H1 (cell line): ENCODE measurements at regions not wholly inside any gene's neighbourhood (a gene's known extent, or its start where the extent isn't known, plus 50 kb on each side); places are given as distances from the start of the nearest gene placed in this dataset.

Experiments used
- CTCF ChIA-PET: fragments of 300-600 bp; sonication (Branson Sonifier 250); formaldehyde crosslinking; loops from one replicate; lab custom pipeline; 2021; ENCODE audit not compliant: partially characterized antibody; lab: Charles Lee
- POLR2A ChIA-PET: fragments of 300-600 bp; sonication (Branson Sonifier 250); formaldehyde crosslinking; loops from one replicate; lab custom pipeline; 2021; ENCODE audit warnings: inconsistent platforms; ENCODE audit not compliant: partially characterized antibody; lab: Charles Lee
- DNase-seq, 2 experiments: peaks; one replicate each; pipeline versions ENCODE4 v3.0.0 to v3.0.0-alpha.2; 2010 to 2022; ENCODE audit warnings: low spot score in 2 of 2, low read depth in 1 of 2, mixed read lengths in 1 of 2
- FAIRE-seq: peaks from 2 replicates; lab custom pipeline; 2011; peaks lifted over from hg19 to GRCh38; lab: Jason Lieb, UNC
- H2AFZ ChIP-seq: 2 replicates; pipeline ENCODE4 v1.8.1; 2012; ENCODE audit warnings: low read length, inconsistent platforms
- H2AK5ac ChIP-seq: 2 replicates; pipeline ENCODE4 v1.6.1; 2013; ENCODE audit warnings: low read depth, low read length
- H2BK120ac ChIP-seq: replicated peaks from 2 replicates; pipeline ENCODE3; 2013; ENCODE audit warnings: low read depth, low read length, inconsistent platforms
- H2BK12ac ChIP-seq: 2 replicates; pipeline ENCODE4 v1.6.1; 2013; ENCODE audit warnings: low read depth, low read length
- H2BK15ac ChIP-seq: 2 replicates; pipeline ENCODE4 v1.6.1; 2013; ENCODE audit warnings: low read length
- H2BK20ac ChIP-seq: 2 replicates; pipeline ENCODE4 v1.6.1; 2013; ENCODE audit warnings: low read length
- H2BK5ac ChIP-seq: 2 replicates; pipeline ENCODE4 v1.6.1; 2013; ENCODE audit warnings: low read depth, low read length
- H3K14ac ChIP-seq: 2 replicates; pipeline ENCODE4 v1.6.1; 2013; ENCODE audit warnings: inconsistent platforms; ENCODE audit not compliant: insufficient read length
- H3K18ac ChIP-seq: 2 replicates; pipeline ENCODE4 v1.6.1; 2013; ENCODE audit warnings: low read length; ENCODE audit errors: extremely low read depth
- H3K23ac ChIP-seq: 2 replicates; pipeline ENCODE4 v1.6.1; 2013; ENCODE audit warnings: inconsistent platforms; ENCODE audit not compliant: insufficient read length
- H3K23me2 ChIP-seq: 2 replicates; pipeline ENCODE4 v1.6.1; 2013; ENCODE audit warnings: low read depth, low read length
- H3K27ac ChIP-seq: 2 replicates; pipeline ENCODE4 v1.6.1; 2011; ENCODE audit warnings: low read depth, low read length, inconsistent platforms
- H3K27me3 ChIP-seq, 4 experiments: replicated peaks in 1 of 4; 1 replicate in 1 of 4; 2 replicates in 3 of 4; pipeline versions ENCODE4 v1.6.1 to v1.8.1; 2011 to 2013; ENCODE audit warnings: low read length in 3 of 4, mild to moderate bottlenecking in 3 of 4, inconsistent platforms in 2 of 4, mixed read lengths in 2 of 4, moderate library complexity in 1 of 4; ENCODE audit not compliant: control insufficient read depth in 3 of 4, insufficient read depth in 3 of 4; ENCODE audit errors: extremely low read depth in 1 of 4
- H3K36me3 ChIP-seq, 4 experiments: 2 replicates each; pipeline versions ENCODE4 v1.6.1 to v1.8.1; 2011 to 2013; ENCODE audit warnings: mild to moderate bottlenecking in 4 of 4, low read length in 3 of 4, moderate library complexity in 2 of 4, control low read depth in 1 of 4, inconsistent platforms in 1 of 4; ENCODE audit not compliant: insufficient read depth in 4 of 4, control insufficient read depth in 2 of 4
- H3K4ac ChIP-seq: replicated peaks from 2 replicates; pipeline ENCODE3; 2013; ENCODE audit warnings: low read length, low read depth, mixed read lengths, inconsistent platforms; ENCODE audit not compliant: insufficient read length
- H3K4me1 ChIP-seq, 4 experiments: replicated peaks in 1 of 4; 1 replicate in 1 of 4; 2 replicates in 3 of 4; pipeline versions ENCODE4 v1.6.1 to v1.8.1; 2011 to 2013; ENCODE audit warnings: low read length in 3 of 4, inconsistent platforms in 2 of 4, mixed read lengths in 1 of 4; ENCODE audit not compliant: insufficient read depth in 4 of 4, control insufficient read depth in 3 of 4
- H3K4me2 ChIP-seq, 2 experiments: 2 replicates each; pipeline versions ENCODE4 v1.6.1 to v1.8.1; 2011 to 2013; ENCODE audit warnings: low read depth in 2 of 2, low read length in 2 of 2, control low read depth in 1 of 2, inconsistent platforms in 1 of 2, mild to moderate bottlenecking in 1 of 2; ENCODE audit not compliant: insufficient read depth in 1 of 2
- H3K4me3 ChIP-seq, 4 experiments: fragments of 200-600, 300-600 bp in 1 of 4; sonication (generic), shearing (Covaris generic), sonication (Bioruptor Twin) in 1 of 4; 2 replicates each; pipeline versions ENCODE4 v1.5.1 to v1.8.1; 2011 to 2016; ENCODE audit warnings: low read length in 4 of 4, low read depth in 3 of 4, control low read depth in 2 of 4, inconsistent platforms in 2 of 4, mild to moderate bottlenecking in 2 of 4, mixed read lengths in 1 of 4, moderate library complexity in 1 of 4; ENCODE audit not compliant: insufficient read depth in 2 of 4; ENCODE audit errors: extremely low read depth in 1 of 4
- H3K56ac ChIP-seq: replicated peaks from 2 replicates; pipeline ENCODE3; 2013; ENCODE audit warnings: low read depth, mild to moderate bottlenecking, mixed read lengths, low read length, inconsistent platforms; ENCODE audit not compliant: insufficient read length
- H3K79me1 ChIP-seq: 2 replicates; pipeline ENCODE4 v1.6.1; 2013; ENCODE audit warnings: low read depth, low read length, control low read depth
- H3K79me2 ChIP-seq, 2 experiments: 2 replicates each; pipeline versions ENCODE4 v1.6.1 to v1.8.1; 2012 to 2013; ENCODE audit warnings: low read length in 2 of 2, mild to moderate bottlenecking in 2 of 2, inconsistent platforms in 1 of 2; ENCODE audit not compliant: insufficient read depth in 2 of 2, control insufficient read depth in 1 of 2
- H3K9ac ChIP-seq, 4 experiments: replicated peaks in 1 of 4; 1 replicate in 1 of 4; 2 replicates in 3 of 4; pipeline versions ENCODE4 v1.6.1 to v1.8.1; 2011 to 2013; ENCODE audit warnings: low read depth in 3 of 4, low read length in 3 of 4, control low read depth in 2 of 4, mild to moderate bottlenecking in 2 of 4, moderate library complexity in 2 of 4, inconsistent platforms in 1 of 4; ENCODE audit errors: extremely low read depth in 1 of 4
- H3K9me3 ChIP-seq, 2 experiments: 2 replicates each; pipeline versions ENCODE4 v1.6.1 to v1.8.1; 2012 to 2013; ENCODE audit warnings: mild to moderate bottlenecking in 2 of 2, moderate library complexity in 2 of 2, control low read depth in 1 of 2, inconsistent platforms in 1 of 2, low read depth in 1 of 2, low read length in 1 of 2, mixed read lengths in 1 of 2; ENCODE audit not compliant: insufficient read depth in 2 of 2
- H4K20me1 ChIP-seq, 2 experiments: replicated peaks in 1 of 2; 2 replicates each; pipeline versions ENCODE3 to v1.8.1; 2011 to 2013; ENCODE audit warnings: inconsistent platforms in 2 of 2, low read length in 2 of 2, mild to moderate bottlenecking in 1 of 2; ENCODE audit not compliant: insufficient read depth in 2 of 2, control insufficient read depth in 1 of 2
- H4K5ac ChIP-seq: 2 replicates; pipeline ENCODE4 v1.6.1; 2013; ENCODE audit warnings: low read length, low read depth, mixed read lengths, inconsistent platforms; ENCODE audit not compliant: insufficient read length
- H4K8ac ChIP-seq: 2 replicates; pipeline ENCODE4 v1.8.0; 2013; ENCODE audit warnings: mild to moderate bottlenecking, moderate library complexity, low read length, inconsistent platforms; ENCODE audit not compliant: insufficient read depth; ENCODE audit errors: extremely low read depth
- H4K91ac ChIP-seq: replicated peaks from 2 replicates; pipeline ENCODE3; 2013; ENCODE audit warnings: low read length, mixed read lengths, inconsistent platforms; ENCODE audit not compliant: insufficient read length
- BACH1 ChIP-seq: IDR thresholded peaks from 2 replicates; pipeline ENCODE4 v1.6.1; 2012; ENCODE audit warnings: low read length, improper control_type of control experiment
- CREB1 ChIP-seq: IDR thresholded peaks from 2 replicates; pipeline ENCODE4 v1.6.1; 2012; ENCODE audit warnings: inconsistent platforms
- EP300 ChIP-seq, 2 experiments: IDR thresholded peaks; 1 replicate in 1 of 2; 2 replicates in 1 of 2; pipeline ENCODE4 v1.6.1; 2011 to 2012; ENCODE audit warnings: low read depth in 2 of 2, low read length in 2 of 2, mild to moderate bottlenecking in 2 of 2, borderline replicate concordance in 1 of 2, inconsistent platforms in 1 of 2, moderate library complexity in 1 of 2
- HDAC2 ChIP-seq, 2 experiments: fragments of 300-600 bp in 1 of 2; sonication (generic) in 1 of 2; IDR thresholded peaks; 2 replicates each; pipeline ENCODE4 v1.6.1; 2011 to 2012; ENCODE audit warnings: low read depth in 2 of 2, low read length in 2 of 2, mild to moderate bottlenecking in 2 of 2, moderate library complexity in 2 of 2, borderline replicate concordance in 1 of 2, inconsistent platforms in 1 of 2
- HDAC6 ChIP-seq: IDR thresholded peaks from one replicate; pipeline ENCODE4 v1.7.1; 2012; ENCODE audit warnings: low read depth, mild to moderate bottlenecking, inconsistent platforms, low read length, moderate library complexity
- KDM5A ChIP-seq: fragments of 200-600 bp; IDR thresholded peaks from 2 replicates; pipeline ENCODE4 v1.7.1; 2012; ENCODE audit warnings: mild to moderate bottlenecking, low read length, inconsistent platforms, mixed read lengths
- RAD21 ChIP-seq, 2 experiments: IDR thresholded peaks in 1 of 2; conservative IDR thresholded peaks in 1 of 2; 2 replicates each; pipeline ENCODE4 v1.6.1; 2011; ENCODE audit warnings: low read depth in 2 of 2, low read length in 2 of 2, improper control_type of control experiment in 1 of 2, inconsistent platforms in 1 of 2, mild to moderate bottlenecking in 1 of 2, moderate library complexity in 1 of 2
- SP2 ChIP-seq: IDR thresholded peaks from 2 replicates; pipeline ENCODE4 v1.6.1; 2012; ENCODE audit warnings: mild to moderate bottlenecking, low read length, inconsistent platforms
- SP4 ChIP-seq: IDR thresholded peaks from 2 replicates; pipeline ENCODE4 v1.6.1; 2012; ENCODE audit warnings: low read length, inconsistent platforms
- ZNF274 ChIP-seq: IDR thresholded peaks from 2 replicates; pipeline ENCODE4 v1.7.0; 2012; ENCODE audit warnings: low read length, borderline replicate concordance; ENCODE audit errors: extremely low read depth
- WGBS, 2 experiments: shearing (Covaris generic) in 1 of 2; methylation state at CpG; one replicate each; pipeline versions ENCODE4 v1.1.6 to v1.1.7; 2013 to 2015; ENCODE audit warnings: low lambda C conversion rate in 2 of 2, mixed read lengths in 2 of 2, inconsistent platforms in 1 of 2, low coverage in 1 of 2, missing lambda C conversion rate in 1 of 2; ENCODE audit not compliant: insufficient replicate concordance in 2 of 2, insufficient coverage in 1 of 2, insufficient read length in 1 of 2; ENCODE audit errors: extremely low coverage in 1 of 2, missing lambda C conversion rate in 1 of 2; 5-methylcytosine and 5-hydroxymethylcytosine counted together
- TF ChIP-seq, protein P1 (sequence below), 3 experiments: IDR thresholded peaks; 1 replicate in 2 of 3; 2 replicates in 1 of 3; pipeline versions ENCODE4 v1.5.1 to v1.6.1; 2011; ENCODE audit warnings: low read length in 3 of 3, mild to moderate bottlenecking in 3 of 3, inconsistent platforms in 2 of 3, low read depth in 1 of 3, moderate library complexity in 1 of 3; ENCODE audit not compliant: insufficient read depth in 1 of 3; ENCODE audit errors: control extremely low read depth in 1 of 3

DNA sequence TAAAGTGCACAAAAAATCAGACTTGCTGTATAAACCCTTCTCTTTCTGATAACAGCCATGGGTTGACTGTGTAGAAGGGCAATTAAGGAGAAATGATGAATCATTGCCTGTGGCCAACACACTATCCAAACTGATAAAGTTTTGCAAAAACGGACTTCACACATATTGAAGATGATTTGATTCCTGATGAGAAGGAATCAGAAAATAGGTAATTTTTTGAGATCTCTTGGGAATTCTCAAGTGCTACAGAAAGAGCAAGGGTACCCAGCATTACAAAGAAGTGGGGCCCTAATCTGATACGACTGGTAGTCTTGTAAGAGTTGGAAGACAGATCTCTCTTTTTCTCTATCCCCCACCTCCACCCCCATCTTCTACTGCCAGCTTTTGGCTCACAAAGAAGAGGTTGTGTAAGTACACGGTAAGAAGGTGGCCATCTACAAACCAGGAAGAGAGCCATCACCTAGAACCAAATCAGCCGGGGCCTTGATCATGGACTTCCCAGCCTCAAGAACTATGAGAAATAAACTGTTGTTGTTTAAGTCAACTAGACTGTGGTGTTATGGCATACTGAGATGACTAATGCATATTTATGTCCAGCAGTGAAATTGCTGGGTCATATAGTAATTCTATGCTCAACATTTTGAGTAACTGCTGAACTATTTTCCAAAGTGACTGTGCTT lies 254.7 kb downstream of the EDEM1 start:
- H4K20me1 ChIP-seq = no peaks in the 10 kb centered on the region
- no peak for FAIRE-seq
- no peak overlapping the region for H4K8ac ChIP-seq
- no peaks in the 10 kb centered on the region for H3K79me1 ChIP-seq
- ChIA-PET POLR2A (no interaction called here), CTCF (no interaction called here)
- no peaks in the 10 kb centered on the region for H3K36me3 ChIP-seq
- H3K9me3 ChIP-seq = no peaks in the 10 kb centered on the region
- no peak overlapping the region for H2AK5ac ChIP-seq
- no peak for DNase-seq
- H2BK120ac ChIP-seq = no peak overlapping the region
- H4K5ac ChIP-seq = no peak overlapping the region
- no peaks in the 10 kb centered on the region for H3K23me2 ChIP-seq
- no peaks in the 10 kb centered on the region for H3K27me3 ChIP-seq
- no peak overlapping the region for H2BK20ac ChIP-seq
- H3K9ac ChIP-seq = no peak overlapping the region
- no peaks in the 10 kb centered on the region for H3K4me1 ChIP-seq
- WGBS, 2 experiments = 95% methylated on average over 4 of the region's 4 CpGs; no CpG with 5 or more reads in 1 of the 2 experiments
- H4K91ac ChIP-seq = no peak overlapping the region
- no peak overlapping the region for H3K4me2 ChIP-seq
- no peak overlapping the region for H3K18ac ChIP-seq
- H2BK12ac ChIP-seq = no peak overlapping the region
- H3K4me3 ChIP-seq = no peak overlapping the region
- H2BK5ac ChIP-seq = no peak overlapping the region
- no peak overlapping the region for H2BK15ac ChIP-seq
- H3K23ac ChIP-seq = no peak overlapping the region
- no peak overlapping the region for H3K56ac ChIP-seq
- H3K27ac ChIP-seq = no peak overlapping the region
- H3K14ac ChIP-seq = no peak overlapping the region
- no peak overlapping the region for H3K4ac ChIP-seq
- no peaks in the 10 kb centered on the region for H3K79me2 ChIP-seq
- H2AFZ ChIP-seq = no peak overlapping the region
- TF ChIP-seq EP300 (IDR thresholded peaks at IDR 0.05; ENCODE audit: borderline replicate concordance in 1 of 2, low read depth in 2 of 2, low read length in 2 of 2) (no peak), KDM5A (no peak), HDAC2 (IDR thresholded peaks at IDR 0.05; ENCODE audit: borderline replicate concordance in 1 of 2, low read depth in 2 of 2, low read length in 2 of 2) (no peak), CREB1 (no peak), ZNF274 (no peak), RAD21 (IDR thresholded peaks at IDR 0.05 in 1 of 2, conservative IDR thresholded peaks at IDR 0.05 in 1 of 2; ENCODE audit: low read depth in 2 of 2, low read length in 2 of 2) (no peak), BACH1 (no peak), SP4 (no peak), HDAC6 (no peak), SP2 (no peak)
- TF ChIP-seq, protein P1, sequence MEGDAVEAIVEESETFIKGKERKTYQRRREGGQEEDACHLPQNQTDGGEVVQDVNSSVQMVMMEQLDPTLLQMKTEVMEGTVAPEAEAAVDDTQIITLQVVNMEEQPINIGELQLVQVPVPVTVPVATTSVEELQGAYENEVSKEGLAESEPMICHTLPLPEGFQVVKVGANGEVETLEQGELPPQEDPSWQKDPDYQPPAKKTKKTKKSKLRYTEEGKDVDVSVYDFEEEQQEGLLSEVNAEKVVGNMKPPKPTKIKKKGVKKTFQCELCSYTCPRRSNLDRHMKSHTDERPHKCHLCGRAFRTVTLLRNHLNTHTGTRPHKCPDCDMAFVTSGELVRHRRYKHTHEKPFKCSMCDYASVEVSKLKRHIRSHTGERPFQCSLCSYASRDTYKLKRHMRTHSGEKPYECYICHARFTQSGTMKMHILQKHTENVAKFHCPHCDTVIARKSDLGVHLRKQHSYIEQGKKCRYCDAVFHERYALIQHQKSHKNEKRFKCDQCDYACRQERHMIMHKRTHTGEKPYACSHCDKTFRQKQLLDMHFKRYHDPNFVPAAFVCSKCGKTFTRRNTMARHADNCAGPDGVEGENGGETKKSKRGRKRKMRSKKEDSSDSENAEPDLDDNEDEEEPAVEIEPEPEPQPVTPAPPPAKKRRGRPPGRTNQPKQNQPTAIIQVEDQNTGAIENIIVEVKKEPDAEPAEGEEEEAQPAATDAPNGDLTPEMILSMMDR (IDR thresholded peaks at IDR 0.05; ENCODE audit: control extremely low read depth in 1 of 3, insufficient read depth in 1 of 3, low read depth in 1 of 3, low read length in 3 of 3) = no peak
